Chondrocyte (in vitro differentiated cells): ENCODE measurements at regions not wholly inside any gene's neighbourhood (a gene's known extent, or its start where the extent isn't known, plus 50 kb on each side); places are given as distances from the start of the nearest gene placed in this dataset.
"Not testable (repeated sequence)": the region's sequence is repeated elsewhere in the genome, so short reads cannot be mapped to it uniquely, and the experiment has no call there.

Experiments used
- DNase-seq: peaks from one replicate; pipeline ENCODE4 v3.0.0; 2021; ENCODE audit warnings: mixed read lengths, low spot score
- H3K27ac Mint-ChIP-seq: one replicate; pipeline ENCODE4 v1.8.0; 2021; ENCODE audit warnings: mild to moderate bottlenecking, moderate library complexity, mixed read lengths; ENCODE audit not compliant: unreplicated experiment
- H3K27me3 Mint-ChIP-seq: 2 replicates; pipeline ENCODE4 v1.8.0; 2021; ENCODE audit warnings: low read depth, mixed read lengths
- H3K36me3 Mint-ChIP-seq: 2 replicates; pipeline ENCODE4 v1.8.0; 2021; ENCODE audit warnings: low read depth, mixed read lengths
- H3K4me1 Mint-ChIP-seq: 2 replicates; pipeline ENCODE4 v1.8.0; 2021; ENCODE audit warnings: low read depth, mild to moderate bottlenecking, mixed read lengths
- H3K4me3 Mint-ChIP-seq: one replicate; pipeline ENCODE4 v1.8.0; 2021; ENCODE audit warnings: mild to moderate bottlenecking, moderate library complexity, mixed read lengths; ENCODE audit not compliant: unreplicated experiment
- H3K9me3 Mint-ChIP-seq: 2 replicates; pipeline ENCODE4 v1.8.0; 2021; ENCODE audit warnings: low read depth, mixed read lengths
- TF ChIP-seq, protein P1 (sequence below): fragments of 200-600 bp; sonication (generic); IDR thresholded peaks from 2 replicates; pipeline ENCODE4 v1.5.0; 2021; ENCODE audit warnings: antibody characterized with exemption, mild to moderate bottlenecking, moderate library complexity

DNA sequence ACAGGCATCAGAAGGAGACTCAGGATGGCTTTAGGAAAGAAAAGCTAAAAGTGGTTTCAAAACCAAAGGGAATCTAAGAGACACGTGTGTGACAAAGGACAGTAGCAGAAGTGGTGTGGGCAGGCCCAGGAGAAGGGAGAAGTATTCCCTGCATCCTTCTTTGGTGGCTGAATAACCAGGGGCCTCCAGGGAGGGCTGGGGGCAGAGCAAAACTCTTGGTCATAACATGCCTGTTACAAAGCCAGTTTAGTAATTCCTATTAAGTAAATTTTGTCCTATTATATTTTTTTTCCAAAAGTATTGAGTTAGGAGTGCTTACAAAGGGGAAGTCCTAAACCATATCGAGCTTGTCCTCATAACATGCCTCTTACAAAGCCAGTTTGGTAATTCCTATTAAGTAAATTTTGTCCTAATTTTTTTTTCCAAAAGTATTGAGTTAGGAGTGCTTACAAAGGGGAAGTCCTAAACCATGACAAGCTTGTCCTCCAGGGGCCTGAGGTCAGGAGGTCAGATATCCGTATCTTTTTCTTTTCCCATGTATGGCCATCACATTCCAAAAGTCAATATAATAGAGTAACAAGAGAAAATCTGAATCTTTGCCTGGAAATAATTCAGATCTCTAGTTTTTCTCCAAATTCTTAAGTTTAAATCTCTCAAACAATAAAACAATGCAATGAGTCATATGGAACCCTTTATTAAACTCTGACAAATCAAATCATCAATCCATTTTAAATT is 509.2 kb downstream of the LTN1 start:
- H3K27me3 Mint-ChIP-seq, result no peaks in the 10 kb centered on the region
- no peak for DNase-seq
- H3K36me3 Mint-ChIP-seq, result no peaks in the 10 kb centered on the region
- no peaks in the 10 kb centered on the region for H3K9me3 Mint-ChIP-seq
- H3K27ac Mint-ChIP-seq, result no peak overlapping the region
- H3K4me3 Mint-ChIP-seq, result no peak overlapping the region
- H3K4me1 Mint-ChIP-seq, result peaks cover 3% of the 10 kb centered on the region
- TF ChIP-seq, protein P1, sequence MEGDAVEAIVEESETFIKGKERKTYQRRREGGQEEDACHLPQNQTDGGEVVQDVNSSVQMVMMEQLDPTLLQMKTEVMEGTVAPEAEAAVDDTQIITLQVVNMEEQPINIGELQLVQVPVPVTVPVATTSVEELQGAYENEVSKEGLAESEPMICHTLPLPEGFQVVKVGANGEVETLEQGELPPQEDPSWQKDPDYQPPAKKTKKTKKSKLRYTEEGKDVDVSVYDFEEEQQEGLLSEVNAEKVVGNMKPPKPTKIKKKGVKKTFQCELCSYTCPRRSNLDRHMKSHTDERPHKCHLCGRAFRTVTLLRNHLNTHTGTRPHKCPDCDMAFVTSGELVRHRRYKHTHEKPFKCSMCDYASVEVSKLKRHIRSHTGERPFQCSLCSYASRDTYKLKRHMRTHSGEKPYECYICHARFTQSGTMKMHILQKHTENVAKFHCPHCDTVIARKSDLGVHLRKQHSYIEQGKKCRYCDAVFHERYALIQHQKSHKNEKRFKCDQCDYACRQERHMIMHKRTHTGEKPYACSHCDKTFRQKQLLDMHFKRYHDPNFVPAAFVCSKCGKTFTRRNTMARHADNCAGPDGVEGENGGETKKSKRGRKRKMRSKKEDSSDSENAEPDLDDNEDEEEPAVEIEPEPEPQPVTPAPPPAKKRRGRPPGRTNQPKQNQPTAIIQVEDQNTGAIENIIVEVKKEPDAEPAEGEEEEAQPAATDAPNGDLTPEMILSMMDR, result no peak

DNA sequence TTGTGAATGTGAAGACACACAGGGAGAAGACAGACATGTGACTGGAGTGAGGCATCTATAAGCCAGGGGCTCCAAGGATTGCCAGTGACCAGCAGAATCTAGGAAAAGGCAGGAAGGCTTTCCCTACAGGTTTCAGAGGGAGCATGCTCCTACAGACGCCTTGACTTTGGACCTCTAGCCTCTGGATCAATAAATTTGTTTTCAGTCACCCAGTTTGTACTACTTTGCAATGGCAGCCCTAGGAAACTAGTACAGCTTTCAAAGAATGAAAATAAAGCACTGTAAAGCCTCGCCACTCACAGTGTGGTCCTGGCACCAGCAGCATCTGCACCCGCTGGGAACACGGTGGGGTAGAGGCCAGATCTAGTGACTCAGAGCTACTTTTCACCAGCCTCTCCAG is 510.0 kb downstream of the LTN1 start:
- DNase-seq, result no peak
- Mint-ChIP-seq H3K27me3 (no peaks in the 10 kb centered on the region), H3K27ac (no peak overlapping the region), H3K9me3 (no peaks in the 10 kb centered on the region), H3K4me1 (no peaks in the 10 kb centered on the region), H3K4me3 (no peak overlapping the region), H3K36me3 (no peaks in the 10 kb centered on the region)
- TF ChIP-seq, protein P1, result no peak

DNA sequence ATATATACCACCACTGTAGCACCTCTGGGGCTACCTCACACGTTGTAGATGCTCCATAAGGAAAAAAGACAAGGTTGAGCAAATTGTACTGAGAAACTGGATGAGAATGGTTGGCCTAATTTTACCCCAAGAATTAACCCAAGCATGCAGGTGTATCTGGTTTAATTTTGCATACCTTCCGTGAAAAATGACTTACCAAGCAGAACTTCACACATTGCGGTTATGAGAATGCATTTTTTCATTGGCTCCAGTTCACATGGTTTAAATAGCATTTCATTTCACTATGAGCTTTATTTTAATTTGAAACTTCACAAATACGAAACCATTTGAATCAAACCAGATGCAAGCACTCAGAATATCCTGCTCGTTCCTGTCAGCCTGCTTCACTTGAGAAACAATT is 512.2 kb downstream of the LTN1 start:
- Mint-ChIP-seq H3K4me3 (no peak overlapping the region), H3K36me3 (no peaks in the 10 kb centered on the region), H3K9me3 (no peaks in the 10 kb centered on the region), H3K27ac (no peak overlapping the region), H3K4me1 (no peaks in the 10 kb centered on the region), H3K27me3 (no peaks in the 10 kb centered on the region)
- DNase-seq, result no peak
- TF ChIP-seq, protein P1, result no peak

DNA sequence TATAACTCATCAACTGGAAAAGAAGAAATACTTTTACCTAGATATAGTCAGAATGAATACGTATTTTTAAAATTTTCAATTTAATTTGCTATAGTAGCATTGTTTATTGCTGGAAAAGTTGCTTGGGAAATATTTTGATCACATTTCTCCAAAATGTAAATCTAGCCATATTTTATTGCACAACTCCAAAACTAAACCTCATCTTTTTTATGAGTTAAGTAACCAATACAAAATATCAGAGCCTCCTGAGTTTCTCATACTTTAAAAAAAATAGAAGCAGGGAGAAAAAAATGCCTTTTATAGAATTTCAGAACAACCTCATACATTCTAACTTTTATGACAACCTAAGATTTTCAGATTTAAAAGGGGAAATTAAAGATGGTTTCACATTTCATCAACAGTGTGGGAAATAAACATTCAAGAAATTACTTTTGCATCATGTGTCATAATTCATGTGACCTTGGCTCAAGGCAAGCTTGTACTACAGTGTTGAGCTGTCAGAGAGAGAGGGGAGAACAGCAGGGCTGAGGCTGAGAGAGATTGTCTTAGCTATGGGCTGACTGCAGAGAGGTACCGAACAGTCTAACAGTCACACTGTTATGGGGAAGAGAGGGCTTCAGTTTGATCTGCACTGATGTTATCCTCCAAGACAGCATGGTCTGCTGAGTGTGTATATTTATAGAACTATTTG is 519.0 kb downstream of the LTN1 start:
- H3K4me1 Mint-ChIP-seq, result peaks cover 14% of the 10 kb centered on the region
- no peak for DNase-seq

DNA sequence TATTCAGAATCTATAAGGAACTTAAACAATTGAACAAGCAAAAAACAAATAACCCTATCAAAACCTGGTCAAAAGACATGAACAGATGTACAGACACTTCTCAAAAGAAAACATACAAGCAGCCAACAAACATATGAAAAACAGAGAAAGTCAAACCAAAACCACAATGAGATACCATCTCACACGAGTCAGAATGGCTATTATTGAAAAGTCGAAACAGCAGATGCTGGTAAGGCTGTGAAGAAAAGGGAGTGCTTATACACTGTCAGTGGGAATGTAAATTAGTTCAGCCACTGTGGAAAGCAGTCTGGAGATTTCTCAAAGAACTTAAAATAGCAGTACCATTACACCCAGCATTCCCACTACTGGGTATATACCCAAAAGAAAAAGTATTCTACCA is 520.1 kb downstream of the LTN1 start:
- not testable (repeated sequence) for H3K9me3 Mint-ChIP-seq, H3K27me3 Mint-ChIP-seq, H3K36me3 Mint-ChIP-seq, H3K4me3 Mint-ChIP-seq, H3K27ac Mint-ChIP-seq, DNase-seq
- H3K4me1 Mint-ChIP-seq, result peaks cover 14% of the 10 kb centered on the region

More for the DNA sequence above, 519.0 kb downstream of the LTN1 start:
- Mint-ChIP-seq H3K27me3 (no peaks in the 10 kb centered on the region), H3K27ac (no peak overlapping the region), H3K36me3 (no peaks in the 10 kb centered on the region), H3K4me3 (no peak overlapping the region), H3K9me3 (no peaks in the 10 kb centered on the region)
- TF ChIP-seq, protein P1, result no peak

DNA sequence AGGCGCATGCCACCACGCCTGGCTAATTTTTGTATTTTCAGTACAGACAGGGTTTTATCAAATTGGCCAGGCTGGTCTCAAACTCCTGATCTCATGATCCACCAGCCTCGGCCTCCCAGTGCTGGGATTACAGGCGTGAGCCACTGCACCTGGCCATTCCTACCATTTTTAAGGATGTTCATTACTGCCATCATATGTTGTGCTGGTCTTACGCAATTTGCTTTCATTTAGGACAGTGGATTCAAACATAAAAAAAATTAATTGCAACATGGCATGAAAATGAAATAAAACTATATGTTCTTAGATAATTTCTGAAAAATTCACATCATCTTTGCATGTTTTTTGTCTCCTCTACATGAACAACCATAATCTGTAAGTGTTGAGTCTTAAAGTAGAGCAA is 527.7 kb downstream of the LTN1 start:
- H3K27me3 Mint-ChIP-seq, result no peaks in the 10 kb centered on the region
- no peaks in the 10 kb centered on the region for H3K36me3 Mint-ChIP-seq
- TF ChIP-seq, protein P1, result no peak
- no peak overlapping the region for H3K27ac Mint-ChIP-seq
- DNase-seq, result no peak
- H3K4me3 Mint-ChIP-seq, result no peak overlapping the region
- peaks cover 6% of the 10 kb centered on the region for H3K9me3 Mint-ChIP-seq
- H3K4me1 Mint-ChIP-seq, result no peaks in the 10 kb centered on the region
